H1 (cell line): ENCODE measurements at regions not wholly inside any gene's neighbourhood (a gene's known extent, or its start where the extent isn't known, plus 50 kb on each side); places are given as distances from the start of the nearest gene placed in this dataset.

Experiments used
- ATF3 ChIP-seq: IDR thresholded peaks from 2 replicates; pipeline ENCODE4 v1.6.1; 2011; ENCODE audit warnings: low read depth, mild to moderate bottlenecking, low read length; ENCODE audit not compliant: insufficient read depth
- KDM5A ChIP-seq: fragments of 200-600 bp; IDR thresholded peaks from 2 replicates; pipeline ENCODE4 v1.7.1; 2012; ENCODE audit warnings: mild to moderate bottlenecking, low read length, inconsistent platforms, mixed read lengths
- RBBP5 ChIP-seq: IDR thresholded peaks from 2 replicates; pipeline ENCODE4 v1.7.1; 2012; ENCODE audit warnings: low read depth, mild to moderate bottlenecking, inconsistent platforms, low read length, moderate library complexity, borderline replicate concordance
- TEAD4 ChIP-seq: IDR thresholded peaks from 2 replicates; pipeline ENCODE4 v1.6.1; 2012; ENCODE audit warnings: low read depth, low read length, inconsistent platforms, mixed read lengths
- YY1 ChIP-seq: IDR thresholded peaks from 2 replicates; pipeline ENCODE4 v1.6.1; 2011; ENCODE audit warnings: low read depth, mild to moderate bottlenecking, low read length

- TF ChIP-seq ATF3 = no peak
- TF ChIP-seq RBBP5 = no peak
- TF ChIP-seq YY1 = no peak
- no peak for TF ChIP-seq TEAD4
- TF ChIP-seq KDM5A = no peak
These were observed 397.7 kb upstream of the NFE2L3 start (continued) for GRCh38 chr7:25754333-25754732.
